GM23338 (cell line): ENCODE measurements at regions not wholly inside any gene's neighbourhood (a gene's known extent, or its start where the extent isn't known, plus 50 kb on each side); places are given as distances from the start of the nearest gene placed in this dataset.

Experiments used
- CTCF ChIP-seq, 2 experiments: fragments of 200-600 bp in 1 of 2; sonication (generic) in 1 of 2; conservative IDR thresholded peaks; 2 replicates each; pipeline versions ENCODE4 v1.5.1 to v1.6.1; 2016 to 2017; ENCODE audit warnings: antibody characterized with exemption in 2 of 2, low read depth in 2 of 2, mild to moderate bottlenecking in 2 of 2, moderate library complexity in 1 of 2
- EZH2 ChIP-seq: fragments of 200-600 bp; sonication (generic); IDR thresholded peaks from one replicate; pipeline ENCODE4 v1.8.0; 2017; ENCODE audit warnings: antibody characterized with exemption, mild to moderate bottlenecking, low read depth; ENCODE audit not compliant: unreplicated experiment
- STAT1 ChIP-seq: IDR thresholded peaks from one replicate; pipeline ENCODE4 v1.6.1; 2016; ENCODE audit warnings: antibody characterized with exemption; ENCODE audit not compliant: unreplicated experiment
- ZNF114 ChIP-seq: fragments of 250-450 bp; sonication (Bioruptor Pico); IDR thresholded peaks from 2 replicates; pipeline ENCODE4 v1.5.0; 2020; ENCODE audit warnings: mild to moderate bottlenecking, moderate library complexity
- TF ChIP-seq, protein P1 (sequence below): IDR thresholded peaks from one replicate; pipeline ENCODE4 v1.6.1; 2018; ENCODE audit warnings: antibody characterized with exemption; ENCODE audit not compliant: unreplicated experiment
- TF ChIP-seq, protein P2 (sequence below): IDR thresholded peaks from 2 replicates; pipeline ENCODE4 v1.6.1; 2016; ENCODE audit warnings: antibody characterized with exemption

- TF ChIP-seq STAT1 (no peak), CTCF (conservative IDR thresholded peaks at IDR 0.05; ENCODE audit: low read depth in 2 of 2) (no peak), EZH2 (no peak), ZNF114 (no peak)
- TF ChIP-seq, protein P1, sequence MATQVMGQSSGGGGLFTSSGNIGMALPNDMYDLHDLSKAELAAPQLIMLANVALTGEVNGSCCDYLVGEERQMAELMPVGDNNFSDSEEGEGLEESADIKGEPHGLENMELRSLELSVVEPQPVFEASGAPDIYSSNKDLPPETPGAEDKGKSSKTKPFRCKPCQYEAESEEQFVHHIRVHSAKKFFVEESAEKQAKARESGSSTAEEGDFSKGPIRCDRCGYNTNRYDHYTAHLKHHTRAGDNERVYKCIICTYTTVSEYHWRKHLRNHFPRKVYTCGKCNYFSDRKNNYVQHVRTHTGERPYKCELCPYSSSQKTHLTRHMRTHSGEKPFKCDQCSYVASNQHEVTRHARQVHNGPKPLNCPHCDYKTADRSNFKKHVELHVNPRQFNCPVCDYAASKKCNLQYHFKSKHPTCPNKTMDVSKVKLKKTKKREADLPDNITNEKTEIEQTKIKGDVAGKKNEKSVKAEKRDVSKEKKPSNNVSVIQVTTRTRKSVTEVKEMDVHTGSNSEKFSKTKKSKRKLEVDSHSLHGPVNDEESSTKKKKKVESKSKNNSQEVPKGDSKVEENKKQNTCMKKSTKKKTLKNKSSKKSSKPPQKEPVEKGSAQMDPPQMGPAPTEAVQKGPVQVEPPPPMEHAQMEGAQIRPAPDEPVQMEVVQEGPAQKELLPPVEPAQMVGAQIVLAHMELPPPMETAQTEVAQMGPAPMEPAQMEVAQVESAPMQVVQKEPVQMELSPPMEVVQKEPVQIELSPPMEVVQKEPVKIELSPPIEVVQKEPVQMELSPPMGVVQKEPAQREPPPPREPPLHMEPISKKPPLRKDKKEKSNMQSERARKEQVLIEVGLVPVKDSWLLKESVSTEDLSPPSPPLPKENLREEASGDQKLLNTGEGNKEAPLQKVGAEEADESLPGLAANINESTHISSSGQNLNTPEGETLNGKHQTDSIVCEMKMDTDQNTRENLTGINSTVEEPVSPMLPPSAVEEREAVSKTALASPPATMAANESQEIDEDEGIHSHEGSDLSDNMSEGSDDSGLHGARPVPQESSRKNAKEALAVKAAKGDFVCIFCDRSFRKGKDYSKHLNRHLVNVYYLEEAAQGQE: no peak
- TF ChIP-seq, protein P2, sequence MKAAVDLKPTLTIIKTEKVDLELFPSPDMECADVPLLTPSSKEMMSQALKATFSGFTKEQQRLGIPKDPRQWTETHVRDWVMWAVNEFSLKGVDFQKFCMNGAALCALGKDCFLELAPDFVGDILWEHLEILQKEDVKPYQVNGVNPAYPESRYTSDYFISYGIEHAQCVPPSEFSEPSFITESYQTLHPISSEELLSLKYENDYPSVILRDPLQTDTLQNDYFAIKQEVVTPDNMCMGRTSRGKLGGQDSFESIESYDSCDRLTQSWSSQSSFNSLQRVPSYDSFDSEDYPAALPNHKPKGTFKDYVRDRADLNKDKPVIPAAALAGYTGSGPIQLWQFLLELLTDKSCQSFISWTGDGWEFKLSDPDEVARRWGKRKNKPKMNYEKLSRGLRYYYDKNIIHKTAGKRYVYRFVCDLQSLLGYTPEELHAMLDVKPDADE: no peak
Measured at GRCh38 chr5:153043886-153044285, 446.6 kb upstream of the GRIA1 start.
